Vagina (tissue), 2 donors: ENCODE measurements at regions not wholly inside any gene's neighbourhood (a gene's known extent, or its start where the extent isn't known, plus 50 kb on each side); places are given as distances from the start of the nearest gene placed in this dataset.

ENCODE experiments used
- DNase-seq, 2 donors: peaks; one replicate each; pipeline ENCODE4 v3.0.0-alpha.2; 2017; ENCODE audit errors: extremely low spot score in 2 of 2
- H3K27ac ChIP-seq: fragments of 200-600 bp; sonication (generic); one replicate; pipeline ENCODE4 v1.5.1; 2019
- H3K27me3 ChIP-seq: fragments of 200-600 bp; sonication (generic); one replicate; pipeline ENCODE4 v1.5.1; 2019
- H3K36me3 ChIP-seq, 2 donors: fragments of 200-600 bp; sonication (generic); one replicate each; pipeline ENCODE4 v1.5.1; 2017 to 2019
- H3K4me1 ChIP-seq: fragments of 200-600 bp; sonication (generic); one replicate; pipeline ENCODE4 v1.5.1; 2019
- H3K4me3 ChIP-seq, 2 donors: fragments of 200-600 bp; sonication (generic); 1 replicate in 1 of 2; 2 replicates in 1 of 2; pipeline ENCODE4 v1.5.1; 2016 to 2019
- H3K9me3 ChIP-seq: fragments of 200-600 bp; sonication (generic); one replicate; pipeline ENCODE4 v1.5.1; 2019
- CTCF ChIP-seq, 3 experiments: fragments of 450-650 bp in 2 of 3; fragments of 200-600 bp in 1 of 3; sonication (generic) in 1 of 3; IDR thresholded peaks; one replicate each; pipeline ENCODE4 v1.5.1; 2017 to 2019; ENCODE audit warnings: antibody characterized with exemption in 3 of 3, mild to moderate bottlenecking in 2 of 3, moderate library complexity in 2 of 3
- POLR2A ChIP-seq, 2 donors: fragments of 450-650 bp; IDR thresholded peaks; one replicate each; pipeline ENCODE4 v1.6.1; 2017; ENCODE audit warnings: antibody characterized with exemption in 2 of 2, mild to moderate bottlenecking in 2 of 2, moderate library complexity in 2 of 2
- POLR2AphosphoS5 ChIP-seq, 2 donors: sonication (generic); formaldehyde crosslinking; IDR thresholded peaks; one replicate each; pipeline ENCODE4 v1.9.0; 2017; ENCODE audit warnings: antibody characterized with exemption in 2 of 2, mild to moderate bottlenecking in 2 of 2, low read depth in 1 of 2; ENCODE audit not compliant: insufficient read depth in 1 of 2
- intact Hi-C: fragments of 100-400 bp; cut with DNase I; formaldehyde crosslinking; loops from one replicate; pipeline ENCODE4 v1.15.1; 2023

DNA sequence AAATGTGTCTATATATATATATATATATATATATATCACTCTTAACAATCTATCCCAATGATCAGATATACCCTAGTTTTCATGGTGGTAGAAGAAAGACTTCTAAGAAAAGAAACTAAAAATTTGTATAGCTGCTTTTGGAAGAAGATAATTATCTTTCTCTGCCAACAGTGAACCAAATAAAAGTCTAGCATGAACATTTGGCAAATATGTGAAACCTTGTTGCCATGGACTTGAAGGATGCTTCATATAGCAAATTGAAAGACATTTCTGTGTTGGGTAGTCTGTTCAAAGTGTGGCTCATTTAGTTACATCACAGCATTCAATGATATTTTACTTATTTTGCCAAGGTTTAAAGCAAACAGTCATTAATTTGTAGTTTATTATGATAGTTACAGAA is 219.9 kb upstream of the NECTIN3 start:
- intact Hi-C loops, result no loop called here
- no peak overlapping the region for H3K4me3 ChIP-seq
- DNase-seq, result no peak
- H3K4me1 ChIP-seq, result no peaks in the 10 kb centered on the region
- no peaks in the 10 kb centered on the region for H3K9me3 ChIP-seq
- TF ChIP-seq CTCF (IDR thresholded peaks at IDR 0.05) (no peak), POLR2A (IDR thresholded peaks at IDR 0.05) (no peak), POLR2AphosphoS5 (IDR thresholded peaks at IDR 0.05; ENCODE audit: insufficient read depth in 1 of 2, low read depth in 1 of 2) (no peak)
- H3K27me3 ChIP-seq, result no peaks in the 10 kb centered on the region
- no peak overlapping the region for H3K27ac ChIP-seq
- no peaks in the 10 kb centered on the region for H3K36me3 ChIP-seq

- TF ChIP-seq POLR2A (IDR thresholded peaks at IDR 0.05) (no peak), POLR2AphosphoS5 (IDR thresholded peaks at IDR 0.05; ENCODE audit: insufficient read depth in 1 of 2, low read depth in 1 of 2) (no peak), CTCF (IDR thresholded peaks at IDR 0.05) (no peak)
- intact Hi-C loops, result no loop called here
- DNase-seq, result no peak
- H3K9me3 ChIP-seq, result no peaks in the 10 kb centered on the region
- H3K36me3 ChIP-seq, result no peaks in the 10 kb centered on the region
- H3K4me1 ChIP-seq, result no peaks in the 10 kb centered on the region
- no peak overlapping the region for H3K27ac ChIP-seq
- no peak overlapping the region for H3K4me3 ChIP-seq
- H3K27me3 ChIP-seq, result no peaks in the 10 kb centered on the region
These were observed 216.4 kb upstream of the NECTIN3 start for GRCh38 chr3:110855207-110855606.

DNA sequence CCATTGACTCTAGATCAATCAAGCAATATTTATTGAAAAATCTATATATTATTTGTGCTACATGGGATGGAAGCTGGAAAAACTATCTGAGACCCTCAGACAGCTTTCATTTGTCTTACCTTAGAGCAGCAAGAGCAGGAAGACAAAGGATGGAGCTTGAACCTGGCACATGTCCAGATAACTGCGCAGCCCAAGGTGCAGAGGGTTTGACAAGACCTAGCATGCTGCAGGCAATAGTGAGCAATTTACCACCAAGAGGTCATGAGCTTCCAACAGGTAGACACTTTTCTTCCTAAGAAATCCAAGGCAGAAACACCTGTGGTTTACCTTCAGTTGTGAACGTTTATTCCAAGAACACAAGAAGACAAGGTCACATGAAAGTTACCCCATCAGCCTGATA is 214.7 kb upstream of the NECTIN3 start:
- TF ChIP-seq CTCF (IDR thresholded peaks at IDR 0.05), result no peak
- no peak for TF ChIP-seq POLR2A (IDR thresholded peaks at IDR 0.05)
- no peak for TF ChIP-seq POLR2AphosphoS5 (IDR thresholded peaks at IDR 0.05; ENCODE audit: insufficient read depth in 1 of 2, low read depth in 1 of 2)
- H3K9me3 ChIP-seq, result no peaks in the 10 kb centered on the region
- no peak for DNase-seq
- no peaks in the 10 kb centered on the region for H3K27me3 ChIP-seq
- H3K4me1 ChIP-seq, result no peaks in the 10 kb centered on the region
- no peaks in the 10 kb centered on the region for H3K36me3 ChIP-seq
- no peak overlapping the region for H3K27ac ChIP-seq
- H3K4me3 ChIP-seq, result no peak overlapping the region
- intact Hi-C loops, result no loop called here

DNA sequence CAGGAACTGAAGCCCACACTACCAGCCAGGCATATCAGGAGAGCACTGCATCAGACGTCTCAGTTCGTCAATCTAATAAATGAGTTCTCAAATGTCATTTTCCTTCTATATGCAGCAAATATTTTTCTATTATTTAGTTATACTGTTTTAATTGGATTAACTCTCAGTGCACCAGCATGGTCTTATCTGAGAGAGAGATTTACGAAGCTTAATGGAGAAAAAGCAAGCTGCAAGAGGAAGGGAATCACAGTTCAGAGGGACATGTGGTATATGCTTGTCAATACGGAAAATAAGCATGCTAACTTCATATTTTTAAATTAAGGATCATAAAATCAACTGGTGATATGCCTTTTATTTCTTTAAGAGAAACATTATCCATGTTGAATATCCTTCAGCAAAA is 213.1 kb upstream of the NECTIN3 start:
- Histone ChIP-seq H3K4me1 (no peaks in the 10 kb centered on the region), H3K27me3 (no peaks in the 10 kb centered on the region), H3K36me3 (no peaks in the 10 kb centered on the region), H3K4me3 (no peak overlapping the region), H3K27ac (no peak overlapping the region), H3K9me3 (no peaks in the 10 kb centered on the region)
- intact Hi-C loops, result no loop called here
- no peak for DNase-seq
- TF ChIP-seq CTCF (IDR thresholded peaks at IDR 0.05) (no peak), POLR2A (IDR thresholded peaks at IDR 0.05) (no peak), POLR2AphosphoS5 (IDR thresholded peaks at IDR 0.05; ENCODE audit: insufficient read depth in 1 of 2, low read depth in 1 of 2) (no peak)

- no peak for TF ChIP-seq CTCF (IDR thresholded peaks at IDR 0.05)
- no peak for TF ChIP-seq POLR2AphosphoS5 (IDR thresholded peaks at IDR 0.05; ENCODE audit: insufficient read depth in 1 of 2, low read depth in 1 of 2)
- no peak for TF ChIP-seq POLR2A (IDR thresholded peaks at IDR 0.05)
- no peaks in the 10 kb centered on the region for H3K36me3 ChIP-seq
- H3K4me1 ChIP-seq, result no peaks in the 10 kb centered on the region
- intact Hi-C loops, result no loop called here
- no peak overlapping the region for H3K4me3 ChIP-seq
- H3K27ac ChIP-seq, result no peak overlapping the region
- H3K27me3 ChIP-seq, result no peaks in the 10 kb centered on the region
- H3K9me3 ChIP-seq, result no peaks in the 10 kb centered on the region
- DNase-seq, result no peak
These were observed 212.3 kb upstream of the NECTIN3 start for GRCh38 chr3:110859336-110859735.
